GM12865 (cell line): ENCODE measurements at regions not wholly inside any gene's neighbourhood (a gene's known extent, or its start where the extent isn't known, plus 50 kb on each side); places are given as distances from the start of the nearest gene placed in this dataset.

ENCODE experiments used
- DNase-seq: peaks from one replicate; pipeline ENCODE4 v3.0.0; 2010; ENCODE audit warnings: low read depth
- H3K4me3 ChIP-seq: 2 replicates; pipeline ENCODE4 v1.5.1; 2011; ENCODE audit warnings: mild to moderate bottlenecking, low read depth, low read length, control low read depth
- CTCF ChIP-seq: IDR thresholded peaks from 2 replicates; pipeline ENCODE4 v1.5.1; 2011; ENCODE audit warnings: low read length, control low read depth, low read depth, inconsistent platforms; ENCODE audit not compliant: insufficient read depth; ENCODE audit errors: missing control alignments

GRCh38 chr11:110896358-110896757 is 184.1 kb upstream of the ARHGAP20 start:
- DNase-seq: no peak
- TF ChIP-seq CTCF: no peak
- H3K4me3 ChIP-seq: no peak overlapping the region

DNA sequence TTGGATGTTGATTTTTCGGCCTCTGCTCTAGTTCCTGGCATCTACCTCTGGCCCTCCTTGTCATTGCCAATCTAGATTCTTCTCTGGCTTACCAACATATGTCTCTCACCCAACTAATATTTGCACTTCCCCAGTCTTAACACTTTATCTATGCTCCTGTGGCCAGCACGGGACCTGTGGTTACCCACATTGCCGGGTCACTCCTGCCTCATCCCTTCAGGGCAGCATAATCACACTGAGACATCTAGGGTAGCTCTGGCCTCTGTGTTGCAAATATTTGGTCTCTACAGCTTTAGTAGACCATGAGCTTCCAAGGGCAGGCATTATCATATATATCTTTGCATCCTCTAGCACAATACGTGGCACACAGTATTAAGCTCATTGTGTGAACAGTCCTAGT is 182.0 kb upstream of the ARHGAP20 start:
- DNase-seq: no peak
- TF ChIP-seq CTCF: no peak
- no peak overlapping the region for H3K4me3 ChIP-seq

- H3K4me3 ChIP-seq: no peak overlapping the region
- TF ChIP-seq CTCF: no peak
- no peak for DNase-seq
Measured at GRCh38 chr11:110892741-110893285, 180.6 kb upstream of the ARHGAP20 start.

- DNase-seq: no peak
- no peak for TF ChIP-seq CTCF
- H3K4me3 ChIP-seq: no peak overlapping the region
Measured at GRCh38 chr11:110891411-110891810, 179.2 kb upstream of the ARHGAP20 start.

- H3K4me3 ChIP-seq: no peak overlapping the region
- TF ChIP-seq CTCF: no peak
- DNase-seq: no peak
Measured at GRCh38 chr11:110890995-110891394, 178.8 kb upstream of the ARHGAP20 start.

GRCh38 chr11:110886288-110886970 is 174.2 kb upstream of the ARHGAP20 start:
- DNase-seq: no peak
- H3K4me3 ChIP-seq: no peak overlapping the region
- no peak for TF ChIP-seq CTCF

DNA sequence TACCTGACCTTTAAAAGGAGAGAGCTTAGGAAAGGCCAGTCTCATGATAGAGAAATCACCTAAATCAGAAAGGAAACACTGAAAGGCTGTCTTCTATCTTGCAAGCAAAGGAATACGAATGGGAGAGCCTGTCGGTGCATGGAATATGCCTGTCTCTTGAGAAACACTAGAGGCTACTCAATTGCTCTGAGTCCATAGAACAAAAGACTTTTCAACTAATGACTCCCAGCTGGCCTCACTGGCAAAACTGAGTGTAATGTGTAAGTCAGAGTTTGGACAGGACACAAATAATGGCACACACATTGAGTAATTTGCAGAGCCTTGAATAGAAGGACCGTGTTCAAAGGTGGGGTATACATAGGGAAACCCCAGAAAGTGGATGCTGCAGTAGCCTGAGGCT is 171.0 kb upstream of the ARHGAP20 start:
- DNase-seq: no peak
- TF ChIP-seq CTCF: no peak
- H3K4me3 ChIP-seq: no peak overlapping the region
